Mesendoderm (in vitro differentiated cells): ENCODE measurements at regions not wholly inside any gene's neighbourhood (a gene's known extent, or its start where the extent isn't known, plus 50 kb on each side); places are given as distances from the start of the nearest gene placed in this dataset.
A peak's percentile ranks its signal among the peaks of the same experiment; 100 is the strongest.

Experiments
- DNase-seq: peaks from one replicate; pipeline ENCODE4 v3.0.0; 2013
- H2AK5ac ChIP-seq: 2 replicates; pipeline ENCODE4 v1.6.1; 2013; ENCODE audit warnings: low read length, inconsistent platforms
- H2BK120ac ChIP-seq: 2 replicates; pipeline ENCODE4 v1.6.1; 2013; ENCODE audit warnings: low read depth, mild to moderate bottlenecking, low read length, moderate library complexity, mixed read lengths
- H2BK15ac ChIP-seq: replicated peaks from 2 replicates; pipeline ENCODE4 v1.6.1; 2013; ENCODE audit warnings: low read depth, mild to moderate bottlenecking, moderate library complexity
- H2BK5ac ChIP-seq: 2 replicates; pipeline ENCODE4 v1.6.1; 2013; ENCODE audit warnings: low read length, inconsistent platforms
- H3K18ac ChIP-seq: 2 replicates; pipeline ENCODE4 v1.6.1; 2013; ENCODE audit warnings: mild to moderate bottlenecking, low read length, mixed read lengths
- H3K23ac ChIP-seq: one replicate; pipeline ENCODE4 v1.6.1; 2013; ENCODE audit warnings: low read length
- H3K27ac ChIP-seq: 2 replicates; pipeline ENCODE4 v1.5.1; 2013; ENCODE audit warnings: low read depth, mild to moderate bottlenecking, inconsistent platforms, low read length, moderate library complexity
- H3K27me3 ChIP-seq: 2 replicates; pipeline ENCODE4 v1.6.1; 2013; ENCODE audit warnings: low read length, control low read depth, mild to moderate bottlenecking, inconsistent platforms; ENCODE audit not compliant: insufficient read depth, poor library complexity
- H3K36me3 ChIP-seq: 2 replicates; pipeline ENCODE4 v1.6.1; 2013; ENCODE audit warnings: low read length, inconsistent platforms; ENCODE audit not compliant: control insufficient read depth, insufficient read depth
- H3K4ac ChIP-seq: one replicate; pipeline ENCODE4 v1.6.1; 2013; ENCODE audit warnings: low read depth, mild to moderate bottlenecking, low read length, moderate library complexity
- H3K4me1 ChIP-seq: 2 replicates; pipeline ENCODE4 v1.6.1; 2013; ENCODE audit warnings: low read depth, low read length, inconsistent platforms; ENCODE audit not compliant: control insufficient read depth
- H3K4me2 ChIP-seq: 2 replicates; pipeline ENCODE4 v1.6.1; 2013; ENCODE audit warnings: low read length
- H3K4me3 ChIP-seq: 2 replicates; pipeline ENCODE4 v1.5.1; 2013; ENCODE audit warnings: mild to moderate bottlenecking, low read length
- H3K56ac ChIP-seq: one replicate; pipeline ENCODE4 v1.6.1; 2013; ENCODE audit warnings: low read length
- H3K79me1 ChIP-seq: 2 replicates; pipeline ENCODE4 v1.6.1; 2013; ENCODE audit warnings: low read length, inconsistent platforms
- H3K79me2 ChIP-seq: 2 replicates; pipeline ENCODE4 v1.6.1; 2013; ENCODE audit warnings: mild to moderate bottlenecking, low read length; ENCODE audit not compliant: control insufficient read depth, insufficient read depth
- H3K9ac ChIP-seq: 2 replicates; pipeline ENCODE4 v1.6.1; 2013; ENCODE audit warnings: low read length, inconsistent platforms
- H4K5ac ChIP-seq: one replicate; pipeline ENCODE4 v1.6.1; 2013; ENCODE audit warnings: low read length
- H4K8ac ChIP-seq: one replicate; pipeline ENCODE4 v1.6.1; 2013; ENCODE audit warnings: low read depth, mild to moderate bottlenecking, control low read depth, low read length, moderate library complexity
- WGBS: extraction: QIAGEN DNeasy Blood & Tissue Kit; methylation state at CpG from one replicate; pipeline ENCODE4 v1.1.7; 2013; ENCODE audit warnings: low lambda C conversion rate, missing lambda C conversion rate; ENCODE audit not compliant: insufficient coverage; ENCODE audit errors: extremely low coverage; 5-methylcytosine and 5-hydroxymethylcytosine counted together

- DNase-seq: no peak
- no peaks in the 10 kb centered on the region for H3K79me1 ChIP-seq
- H3K27ac ChIP-seq: no peak overlapping the region
- H2BK15ac ChIP-seq: no peak overlapping the region
- no peak overlapping the region for H3K9ac ChIP-seq
- WGBS: no CpG with 5 or more reads among the region's 2 CpGs
- H3K18ac ChIP-seq: no peak overlapping the region
- H4K5ac ChIP-seq: no peak overlapping the region
- no peak overlapping the region for H3K4me2 ChIP-seq
- no peak overlapping the region for H3K56ac ChIP-seq
- no peaks in the 10 kb centered on the region for H3K27me3 ChIP-seq
- H3K4me1 ChIP-seq: no peaks in the 10 kb centered on the region
- H2BK5ac ChIP-seq: no peak overlapping the region
- H3K36me3 ChIP-seq: no peaks in the 10 kb centered on the region
- no peak overlapping the region for H3K23ac ChIP-seq
- no peak overlapping the region for H2AK5ac ChIP-seq
- no peak overlapping the region for H3K4ac ChIP-seq
- H3K79me2 ChIP-seq: no peaks in the 10 kb centered on the region
- no peak overlapping the region for H4K8ac ChIP-seq
- no peak overlapping the region for H3K4me3 ChIP-seq
- H2BK120ac ChIP-seq: no peak overlapping the region
Measured at GRCh38 chr5:71771191-71771590, 52.1 kb downstream of the CARTPT start.

- Histone ChIP-seq H4K5ac (no peak overlapping the region), H3K4me2 (no peak overlapping the region), H4K8ac (no peak overlapping the region), H3K27me3 (no peaks in the 10 kb centered on the region), H2AK5ac (no peak overlapping the region), H3K27ac (no peak overlapping the region), H3K23ac (no peak overlapping the region), H3K18ac (no peak overlapping the region), H2BK5ac (no peak overlapping the region), H3K4me3 (no peak overlapping the region), H3K9ac (no peak overlapping the region), H2BK120ac (no peak overlapping the region), H3K36me3 (no peaks in the 10 kb centered on the region), H2BK15ac (no peak overlapping the region), H3K79me2 (no peaks in the 10 kb centered on the region), H3K4ac (no peak overlapping the region), H3K79me1 (no peaks in the 10 kb centered on the region), H3K4me1 (no peaks in the 10 kb centered on the region), H3K56ac (no peak overlapping the region)
- DNase-seq: peak; percentile 52
- WGBS: no CpG with 5 or more reads among the region's 4 CpGs
Measured at GRCh38 chr5:71778678-71779276, 59.7 kb downstream of the CARTPT start.

- Histone ChIP-seq H4K5ac (no peak overlapping the region), H3K79me1 (no peaks in the 10 kb centered on the region), H2BK5ac (no peak overlapping the region), H2BK15ac (no peak overlapping the region), H3K36me3 (no peaks in the 10 kb centered on the region), H3K18ac (no peak overlapping the region), H3K56ac (peak overlapping the region; percentile 44), H3K9ac (no peak overlapping the region), H2AK5ac (no peak overlapping the region), H3K4me2 (no peak overlapping the region), H3K4me3 (no peak overlapping the region), H4K8ac (no peak overlapping the region), H3K4ac (no peak overlapping the region), H2BK120ac (no peak overlapping the region), H3K79me2 (no peaks in the 10 kb centered on the region), H3K27me3 (no peaks in the 10 kb centered on the region), H3K4me1 (no peaks in the 10 kb centered on the region), H3K27ac (no peak overlapping the region), H3K23ac (no peak overlapping the region)
- WGBS: no CpG with 5 or more reads among the region's 6 CpGs
- no peak for DNase-seq
Measured at GRCh38 chr5:71780597-71780996, 61.5 kb downstream of the CARTPT start.

GRCh38 chr5:71782393-71782770, 63.3 kb downstream of the CARTPT start:
- H3K9ac ChIP-seq: no peak overlapping the region
- DNase-seq: no peak
- no peak overlapping the region for H2BK5ac ChIP-seq
- no peak overlapping the region for H4K5ac ChIP-seq
- no peak overlapping the region for H3K18ac ChIP-seq
- no peaks in the 10 kb centered on the region for H3K79me2 ChIP-seq
- no peak overlapping the region for H2AK5ac ChIP-seq
- no peak overlapping the region for H3K4me3 ChIP-seq
- no peaks in the 10 kb centered on the region for H3K4me1 ChIP-seq
- H4K8ac ChIP-seq: no peak overlapping the region
- no CpG with 5 or more reads among the region's 3 CpGs for WGBS
- no peak overlapping the region for H3K23ac ChIP-seq
- no peaks in the 10 kb centered on the region for H3K79me1 ChIP-seq
- H3K4me2 ChIP-seq: no peak overlapping the region
- H2BK120ac ChIP-seq: no peak overlapping the region
- no peaks in the 10 kb centered on the region for H3K36me3 ChIP-seq
- H3K4ac ChIP-seq: no peak overlapping the region
- H3K27me3 ChIP-seq: no peaks in the 10 kb centered on the region
- H2BK15ac ChIP-seq: no peak overlapping the region
- peak overlapping the region; percentile 19 for H3K56ac ChIP-seq
- no peak overlapping the region for H3K27ac ChIP-seq

GRCh38 chr5:71782771-71783770, 64.0 kb downstream of the CARTPT start:
- Histone ChIP-seq H4K5ac (no peak overlapping the region), H3K36me3 (no peaks in the 10 kb centered on the region), H3K4me3 (no peak overlapping the region), H3K23ac (no peak overlapping the region), H3K4me1 (no peaks in the 10 kb centered on the region), H3K4me2 (no peak overlapping the region), H3K27me3 (no peaks in the 10 kb centered on the region), H2BK120ac (no peak overlapping the region), H3K56ac (peak overlapping the region; percentile 40), H3K18ac (no peak overlapping the region), H4K8ac (no peak overlapping the region), H3K79me1 (no peaks in the 10 kb centered on the region), H3K4ac (no peak overlapping the region), H2BK15ac (no peak overlapping the region), H3K9ac (no peak overlapping the region), H3K79me2 (no peaks in the 10 kb centered on the region), H2AK5ac (no peak overlapping the region), H2BK5ac (no peak overlapping the region), H3K27ac (no peak overlapping the region)
- no CpG with 5 or more reads among the region's 27 CpGs for WGBS
- DNase-seq: peak; percentile 88
